Hematopoietic multipotent progenitor cell treated with erythropoietin and hydrocortisone succinate and interleukin-3 and kit ligand, for 4 days (in vitro differentiated cells): ENCODE measurements at regions not wholly inside any gene's neighbourhood (a gene's known extent, or its start where the extent isn't known, plus 50 kb on each side); places are given as distances from the start of the nearest gene placed in this dataset.
"Not testable (repeated sequence)": the region's sequence is repeated elsewhere in the genome, so short reads cannot be mapped to it uniquely, and the experiment has no call there.

Experiments
- DNase-seq: peaks from one replicate; pipeline ENCODE4 v3.0.0-alpha.2; 2015

- DNase-seq = not testable (repeated sequence)
Measured at GRCh38 chr15:84094720-84095119, 140.9 kb upstream of the GOLGA6L4 start.

DNA sequence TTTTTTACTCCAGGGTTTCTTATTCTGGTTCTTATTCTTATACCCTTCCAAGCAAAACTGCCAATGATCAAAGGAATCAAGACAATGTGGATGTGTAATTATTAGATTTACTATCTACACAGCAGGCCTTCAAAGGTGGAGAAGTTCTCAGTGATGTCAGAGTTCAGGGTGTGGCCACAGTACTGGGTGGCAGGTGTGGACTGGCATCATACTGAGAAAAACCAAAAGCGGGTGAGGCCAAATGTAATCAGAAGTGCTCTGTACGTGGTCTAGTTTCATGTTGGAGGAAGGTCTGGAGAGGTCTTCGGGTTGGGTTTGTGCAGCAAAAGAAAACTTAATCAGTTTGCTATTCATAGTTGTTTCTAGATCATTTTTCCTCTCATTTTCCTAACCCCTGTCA lies 138.5 kb upstream of the GOLGA6L4 start:
- not testable (repeated sequence) for DNase-seq

- no peak for DNase-seq
Measured at GRCh38 chr15:84098604-84099003, 137.0 kb upstream of the GOLGA6L4 start.

GRCh38 chr15:84099181-84099580 lies 136.4 kb upstream of the GOLGA6L4 start:
- peak; percentile 79 for DNase-seq

- no peak for DNase-seq
Measured at GRCh38 chr15:84103345-84103744, 132.2 kb upstream of the GOLGA6L4 start.

DNA sequence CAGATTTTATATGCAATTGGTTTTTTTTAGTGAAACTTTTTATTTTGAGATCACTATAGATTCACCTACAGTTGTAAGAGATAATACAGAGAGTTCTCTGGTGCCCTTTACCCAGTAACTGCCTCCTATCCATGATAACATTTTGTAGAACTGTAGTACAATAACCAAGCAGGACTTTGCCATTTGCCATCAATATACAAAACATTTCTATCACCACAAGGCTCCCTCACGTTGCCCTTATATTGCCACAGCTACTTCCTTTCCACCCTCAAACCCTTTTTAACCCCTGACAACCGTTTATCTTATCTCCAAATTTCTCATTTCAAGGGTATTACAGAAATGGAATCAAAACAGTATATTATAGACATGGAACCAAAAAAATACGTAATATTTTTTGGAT lies 130.7 kb upstream of the GOLGA6L4 start:
- DNase-seq = peak; percentile 25

GRCh38 chr15:84108728-84109127 lies 126.8 kb upstream of the GOLGA6L4 start:
- peak; percentile 28 for DNase-seq

- no peak for DNase-seq
Measured at GRCh38 chr15:84111575-84111974, 124.0 kb upstream of the GOLGA6L4 start.

GRCh38 chr15:84112025-84112424 lies 123.5 kb upstream of the GOLGA6L4 start:
- peak; percentile 21 for DNase-seq

GRCh38 chr15:84113919-84114318 lies 121.7 kb upstream of the GOLGA6L4 start:
- DNase-seq = no peak

- DNase-seq = not testable (repeated sequence)
Measured at GRCh38 chr15:84114680-84115079, 120.9 kb upstream of the GOLGA6L4 start.

- peak; percentile 24 for DNase-seq
Measured at GRCh38 chr15:84119351-84119750, 116.2 kb upstream of the GOLGA6L4 start.

GRCh38 chr15:84120903-84121302 lies 114.7 kb upstream of the GOLGA6L4 start:
- not testable (repeated sequence) for DNase-seq

GRCh38 chr15:84128706-84129105 lies 106.9 kb upstream of the GOLGA6L4 start:
- DNase-seq = not testable (repeated sequence)

- not testable (repeated sequence) for DNase-seq
Measured at GRCh38 chr15:84130098-84130831, 105.3 kb upstream of the GOLGA6L4 start.

DNA sequence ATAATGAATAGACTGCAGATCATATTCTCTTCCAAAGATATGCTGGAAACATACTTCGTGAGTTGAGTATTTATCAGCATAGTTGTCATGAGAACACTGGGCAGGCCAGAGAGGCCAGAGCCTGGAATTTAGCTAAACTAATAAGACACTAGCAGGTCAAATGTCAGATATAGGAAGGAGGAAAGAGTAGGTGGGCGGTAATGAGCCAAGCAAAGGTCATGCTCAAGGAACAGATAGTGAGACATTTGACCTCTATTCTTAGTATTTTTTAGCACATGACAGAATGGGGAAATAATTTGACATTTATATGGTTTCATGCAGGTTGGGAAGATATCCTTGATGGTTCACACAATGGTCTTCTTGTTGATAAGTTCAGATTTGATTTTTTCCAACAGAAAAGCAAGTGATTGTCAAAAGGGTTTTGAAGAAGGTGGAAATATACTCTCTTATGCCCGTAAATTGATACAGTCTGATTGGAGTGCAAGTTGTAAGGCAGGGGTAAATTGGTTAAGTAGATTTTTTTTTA lies 99.6 kb upstream of the GOLGA6L4 start:
- DNase-seq = not testable (repeated sequence)

DNA sequence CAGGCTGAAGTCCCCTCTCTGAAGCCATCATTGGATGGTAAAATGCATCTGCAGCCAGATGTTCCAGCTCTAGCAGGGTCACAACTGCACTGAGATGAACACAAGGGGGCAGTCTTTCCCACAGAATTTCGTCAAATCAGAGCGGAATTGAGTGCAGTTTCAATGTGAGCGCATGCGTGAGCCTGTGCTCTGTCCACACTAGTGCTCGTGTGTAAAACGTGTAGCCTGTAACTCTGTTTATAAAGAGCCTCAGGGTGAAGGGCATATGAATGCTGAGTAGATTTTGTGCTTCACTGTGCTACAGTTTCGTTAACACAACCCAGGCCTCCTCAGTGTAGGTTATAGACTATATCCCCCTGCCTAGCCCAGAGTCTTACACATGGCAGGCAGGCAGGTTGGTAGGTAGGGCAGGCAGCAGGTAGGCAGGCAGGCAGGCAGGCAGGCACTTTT lies 92.7 kb upstream of the GOLGA6L4 start:
- peak; percentile 93 for DNase-seq

GRCh38 chr15:84143753-84144314 lies 91.7 kb upstream of the GOLGA6L4 start:
- DNase-seq = no peak

DNA sequence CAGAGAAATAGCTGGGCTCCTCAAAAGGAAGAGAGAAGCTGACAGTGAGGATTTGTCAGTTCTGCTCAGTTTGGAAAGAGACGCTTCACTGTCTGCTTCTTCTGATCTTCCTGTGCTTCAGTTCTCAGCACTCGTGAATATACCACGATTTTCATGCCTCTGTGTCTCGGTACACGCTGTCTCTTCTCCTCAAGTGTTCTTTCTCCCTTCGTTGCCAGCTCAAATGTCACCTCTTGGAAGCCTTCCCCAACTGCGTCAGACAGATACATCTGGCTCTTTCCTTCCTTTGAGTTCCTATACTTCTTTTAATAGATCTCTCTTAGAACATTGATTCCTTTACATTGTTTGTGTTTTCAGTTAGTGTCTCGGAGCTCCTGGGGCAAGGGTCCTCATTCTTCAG lies 90.6 kb upstream of the GOLGA6L4 start:
- DNase-seq = not testable (repeated sequence)

DNA sequence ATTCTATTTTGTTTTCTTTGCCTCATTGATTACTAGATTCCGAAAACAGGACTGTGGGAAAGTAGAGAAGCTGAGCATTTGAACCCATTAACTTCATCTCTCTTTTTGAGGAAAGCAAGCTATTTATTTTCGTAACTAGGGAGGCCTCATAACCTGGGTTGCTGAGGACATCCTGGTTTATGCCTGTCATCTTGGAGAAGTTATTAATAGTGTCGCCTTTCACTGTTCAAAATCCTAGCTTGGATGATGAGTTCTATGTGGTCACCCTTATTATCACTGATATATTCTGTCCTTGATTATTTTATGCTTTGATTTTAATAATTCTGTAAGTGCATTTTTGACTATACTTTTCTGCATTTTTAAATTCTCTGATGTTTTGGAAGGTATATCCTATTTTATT lies 89.3 kb upstream of the GOLGA6L4 start:
- not testable (repeated sequence) for DNase-seq

GRCh38 chr15:84147307-84147706 lies 88.3 kb upstream of the GOLGA6L4 start:
- not testable (repeated sequence) for DNase-seq

DNA sequence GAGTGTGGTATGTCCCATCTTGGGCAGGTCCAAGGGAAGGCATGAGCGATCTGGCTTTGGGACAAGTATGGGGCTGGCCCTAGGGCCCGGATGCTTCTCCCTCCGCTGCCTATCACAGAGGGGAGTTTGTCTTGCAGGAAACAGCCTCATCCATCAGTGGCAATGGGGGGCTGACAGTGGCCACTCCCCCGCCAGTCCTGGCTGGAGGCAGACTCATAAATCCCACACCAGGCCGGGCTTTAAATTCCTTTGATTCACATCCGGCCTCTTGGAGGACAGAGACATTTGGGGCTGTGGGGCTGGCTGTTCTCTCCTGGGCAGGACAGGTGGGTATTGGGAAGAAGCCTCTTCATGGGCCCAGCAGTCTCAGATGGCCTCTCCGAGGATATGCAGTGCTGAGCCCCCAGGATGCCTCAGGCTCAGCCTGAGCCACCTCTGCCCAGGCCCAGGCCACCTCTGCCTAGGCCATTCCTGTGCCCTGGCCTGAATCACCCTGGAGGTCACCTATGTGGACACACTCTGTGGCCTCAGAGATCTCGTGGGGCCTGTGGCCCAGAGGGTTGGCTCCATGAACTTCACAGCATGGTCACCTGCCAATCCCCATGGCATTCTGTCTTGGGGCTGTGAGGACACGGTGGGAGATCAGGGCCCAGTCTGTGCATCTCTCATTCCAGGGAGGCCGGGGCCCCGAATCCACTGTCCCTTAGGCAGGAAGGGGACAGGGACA lies 84.2 kb upstream of the GOLGA6L4 start:
- DNase-seq = no peak

DNA sequence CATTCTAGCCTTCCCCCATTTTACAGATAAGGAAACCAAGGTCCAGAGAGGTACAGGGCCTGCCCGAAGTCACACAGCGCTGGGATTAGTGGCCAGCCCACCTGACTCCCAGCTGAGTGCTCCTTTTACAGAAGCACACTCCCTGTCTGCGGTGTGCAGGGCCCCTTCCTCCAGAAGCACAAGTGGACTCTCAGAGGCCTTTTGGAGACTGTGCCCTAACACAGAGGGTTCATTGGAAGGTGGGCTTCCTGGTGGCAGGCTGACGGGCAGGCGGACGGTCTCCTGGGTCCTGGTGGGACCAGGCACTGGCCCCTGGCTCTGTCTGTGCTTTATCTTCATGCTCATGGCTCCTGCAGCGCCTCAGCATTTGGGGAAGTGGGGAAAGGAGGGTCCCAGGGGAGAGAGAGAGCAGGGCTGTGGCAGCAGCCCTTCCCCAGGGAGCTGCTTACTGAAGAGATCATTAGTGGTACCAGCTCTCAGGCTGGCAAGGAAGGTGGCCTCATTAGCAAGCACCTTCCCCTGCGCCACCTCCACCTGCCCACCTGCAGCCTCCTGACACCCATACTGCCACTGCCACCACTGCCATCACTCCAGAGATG lies 83.1 kb upstream of the GOLGA6L4 start:
- not testable (repeated sequence) for DNase-seq
